ENCODE measurements at regions not wholly inside any gene's neighbourhood (a gene's known extent, or its start where the extent isn't known, plus 50 kb on each side); places are given as distances from the start of the nearest gene placed in this dataset.

DNA sequence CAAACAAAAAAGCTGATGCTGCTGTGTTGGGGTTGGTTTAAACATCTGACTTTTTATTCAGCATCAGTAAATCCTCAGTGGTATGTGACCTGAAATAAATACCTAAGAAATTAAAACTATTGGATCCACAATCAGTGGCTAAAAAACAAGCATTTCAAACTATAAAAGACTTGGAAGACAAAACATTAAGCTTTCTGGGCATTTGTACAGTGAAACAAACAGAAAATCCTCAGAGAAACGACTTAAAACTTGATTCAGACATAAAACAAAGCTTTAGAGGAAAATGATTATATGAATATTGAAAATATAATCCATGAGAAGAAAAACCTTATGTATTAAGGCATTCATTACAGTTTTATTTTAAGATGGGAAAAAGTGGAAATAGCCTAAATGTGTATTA is 213.3 kb upstream of the INTU start:
- FAIRE-seq (no peak), DNase-seq (ENCODE audit: low spot score) (no peak), ATAC-seq (no peak)
- no peak overlapping the region for H3K27ac ChIP-seq (ENCODE audit: extremely low read length, insufficient read depth, low read length)
- no peaks in the 10 kb centered on the region for H3K9me3 ChIP-seq (ENCODE audit: low read length)
- no peak overlapping the region for H3K9ac ChIP-seq (ENCODE audit: insufficient read depth, low read depth, low read length)
- no TSS peak for BruUV-seq (replicated peaks)
- POLR2A ChIA-PET = no interaction called here
- in situ Hi-C loops (cut with HindIII; ENCODE audit: extremely low pct_ligation_motif_present, low pct_unique_long_range_greater_than_20kb) = no loop called here
- no peak overlapping the region for H2AFZ ChIP-seq (ENCODE audit: low read length)
- no peaks in the 10 kb centered on the region for H3K4me1 ChIP-seq (ENCODE audit: insufficient read depth, low read length)
- no peaks in the 10 kb centered on the region for H3K79me2 ChIP-seq (ENCODE audit: insufficient read depth, low read length)
- H3K4me3 ChIP-seq (replicated peaks in 1 of 3; ENCODE audit: insufficient read depth in 1 of 3, low read depth in 2 of 3, low read length in 3 of 3) = no peak overlapping the region
- H3K27me3 ChIP-seq (ENCODE audit: control insufficient read depth in 1 of 2, insufficient read depth in 2 of 2, low read length in 2 of 2) = no peaks in the 10 kb centered on the region
- no peaks in the 10 kb centered on the region for H3K36me3 ChIP-seq (replicated peaks in 1 of 2; ENCODE audit: control insufficient read depth in 1 of 2, insufficient read depth in 2 of 2, low read length in 2 of 2)
- CTCF ChIA-PET (ENCODE audit: low intra/inter-chr PET ratio, low total read pairs) = no interaction called here
- intact Hi-C loops (cut with micrococcal nuclease; ENCODE audit: unreplicated experiment) = no loop called here
- no peak overlapping the region for H3K4me2 ChIP-seq (ENCODE audit: low read depth, low read length)
- no peaks in the 10 kb centered on the region for H4K20me1 ChIP-seq (ENCODE audit: insufficient read depth, low read length)
- TF ChIP-seq, protein P1, sequence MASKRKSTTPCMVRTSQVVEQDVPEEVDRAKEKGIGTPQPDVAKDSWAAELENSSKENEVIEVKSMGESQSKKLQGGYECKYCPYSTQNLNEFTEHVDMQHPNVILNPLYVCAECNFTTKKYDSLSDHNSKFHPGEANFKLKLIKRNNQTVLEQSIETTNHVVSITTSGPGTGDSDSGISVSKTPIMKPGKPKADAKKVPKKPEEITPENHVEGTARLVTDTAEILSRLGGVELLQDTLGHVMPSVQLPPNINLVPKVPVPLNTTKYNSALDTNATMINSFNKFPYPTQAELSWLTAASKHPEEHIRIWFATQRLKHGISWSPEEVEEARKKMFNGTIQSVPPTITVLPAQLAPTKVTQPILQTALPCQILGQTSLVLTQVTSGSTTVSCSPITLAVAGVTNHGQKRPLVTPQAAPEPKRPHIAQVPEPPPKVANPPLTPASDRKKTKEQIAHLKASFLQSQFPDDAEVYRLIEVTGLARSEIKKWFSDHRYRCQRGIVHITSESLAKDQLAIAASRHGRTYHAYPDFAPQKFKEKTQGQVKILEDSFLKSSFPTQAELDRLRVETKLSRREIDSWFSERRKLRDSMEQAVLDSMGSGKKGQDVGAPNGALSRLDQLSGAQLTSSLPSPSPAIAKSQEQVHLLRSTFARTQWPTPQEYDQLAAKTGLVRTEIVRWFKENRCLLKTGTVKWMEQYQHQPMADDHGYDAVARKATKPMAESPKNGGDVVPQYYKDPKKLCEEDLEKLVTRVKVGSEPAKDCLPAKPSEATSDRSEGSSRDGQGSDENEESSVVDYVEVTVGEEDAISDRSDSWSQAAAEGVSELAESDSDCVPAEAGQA (IDR thresholded peaks at IDR 0.05; ENCODE audit: low read depth) = no peak
- TF ChIP-seq, protein P1 (CRISPR knock-in tag; IDR thresholded peaks at IDR 0.05; ENCODE audit: borderline replicate concordance) = no peak
- TF ChIP-seq ZBTB8A (CRISPR knock-in tag; IDR thresholded peaks at IDR 0.05; ENCODE audit: borderline replicate concordance, low read depth) (no peak), PHF8 (CRISPR knock-in tag; IDR thresholded peaks at IDR 0.05) (no peak), ZNF382 (CRISPR knock-in tag; IDR thresholded peaks at IDR 0.05; ENCODE audit: borderline replicate concordance) (no peak), ZNF557 (CRISPR knock-in tag; IDR thresholded peaks at IDR 0.05) (no peak)
- TF ChIP-seq, protein P2, sequence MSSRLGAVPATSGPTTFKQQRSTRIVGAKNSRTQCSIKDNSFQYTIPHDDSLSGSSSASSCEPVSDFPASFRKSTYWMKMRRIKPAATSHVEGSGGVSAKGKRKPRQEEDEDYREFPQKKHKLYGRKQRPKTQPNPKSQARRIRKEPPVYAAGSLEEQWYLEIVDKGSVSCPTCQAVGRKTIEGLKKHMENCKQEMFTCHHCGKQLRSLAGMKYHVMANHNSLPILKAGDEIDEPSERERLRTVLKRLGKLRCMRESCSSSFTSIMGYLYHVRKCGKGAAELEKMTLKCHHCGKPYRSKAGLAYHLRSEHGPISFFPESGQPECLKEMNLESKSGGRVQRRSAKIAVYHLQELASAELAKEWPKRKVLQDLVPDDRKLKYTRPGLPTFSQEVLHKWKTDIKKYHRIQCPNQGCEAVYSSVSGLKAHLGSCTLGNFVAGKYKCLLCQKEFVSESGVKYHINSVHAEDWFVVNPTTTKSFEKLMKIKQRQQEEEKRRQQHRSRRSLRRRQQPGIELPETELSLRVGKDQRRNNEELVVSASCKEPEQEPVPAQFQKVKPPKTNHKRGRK (CRISPR knock-in tag; IDR thresholded peaks at IDR 0.05) = no peak
- TF ChIP-seq, protein P3, sequence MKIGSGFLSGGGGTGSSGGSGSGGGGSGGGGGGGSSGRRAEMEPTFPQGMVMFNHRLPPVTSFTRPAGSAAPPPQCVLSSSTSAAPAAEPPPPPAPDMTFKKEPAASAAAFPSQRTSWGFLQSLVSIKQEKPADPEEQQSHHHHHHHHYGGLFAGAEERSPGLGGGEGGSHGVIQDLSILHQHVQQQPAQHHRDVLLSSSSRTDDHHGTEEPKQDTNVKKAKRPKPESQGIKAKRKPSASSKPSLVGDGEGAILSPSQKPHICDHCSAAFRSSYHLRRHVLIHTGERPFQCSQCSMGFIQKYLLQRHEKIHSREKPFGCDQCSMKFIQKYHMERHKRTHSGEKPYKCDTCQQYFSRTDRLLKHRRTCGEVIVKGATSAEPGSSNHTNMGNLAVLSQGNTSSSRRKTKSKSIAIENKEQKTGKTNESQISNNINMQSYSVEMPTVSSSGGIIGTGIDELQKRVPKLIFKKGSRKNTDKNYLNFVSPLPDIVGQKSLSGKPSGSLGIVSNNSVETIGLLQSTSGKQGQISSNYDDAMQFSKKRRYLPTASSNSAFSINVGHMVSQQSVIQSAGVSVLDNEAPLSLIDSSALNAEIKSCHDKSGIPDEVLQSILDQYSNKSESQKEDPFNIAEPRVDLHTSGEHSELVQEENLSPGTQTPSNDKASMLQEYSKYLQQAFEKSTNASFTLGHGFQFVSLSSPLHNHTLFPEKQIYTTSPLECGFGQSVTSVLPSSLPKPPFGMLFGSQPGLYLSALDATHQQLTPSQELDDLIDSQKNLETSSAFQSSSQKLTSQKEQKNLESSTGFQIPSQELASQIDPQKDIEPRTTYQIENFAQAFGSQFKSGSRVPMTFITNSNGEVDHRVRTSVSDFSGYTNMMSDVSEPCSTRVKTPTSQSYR (CRISPR knock-in tag; IDR thresholded peaks at IDR 0.05; ENCODE audit: borderline replicate concordance) = no peak
- 0% methylated on average over 1 of the region's 1 CpG for WGBS (ENCODE audit: low lambda C conversion rate)
